ENCODE measurements at regions not wholly inside any gene's neighbourhood (a gene's known extent, or its start where the extent isn't known, plus 50 kb on each side); places are given as distances from the start of the nearest gene placed in this dataset.

- Histone ChIP-seq H3K9me3 (replicated peaks; ENCODE audit: control insufficient read depth, insufficient read depth, low read length) (no peaks in the 10 kb centered on the region), H3K4me2 (ENCODE audit: insufficient read depth, low read length) (no peak overlapping the region), H3K9ac (replicated peaks; ENCODE audit: extremely low read depth, insufficient read depth, low read length) (no peak overlapping the region), H3K4me3 (replicated peaks in 1 of 3; ENCODE audit: insufficient read depth in 1 of 3, low read depth in 1 of 3, low read length in 3 of 3) (no peak overlapping the region), H3K27me3 (ENCODE audit: control insufficient read depth in 2 of 2, insufficient read depth in 2 of 2, low read length in 2 of 2) (peaks cover 10 to 16% of the 10 kb centered on the region in 2 experiments), H4K20me1 (replicated peaks; ENCODE audit: control insufficient read depth, extremely low read depth, insufficient read depth, low read length) (no peaks in the 10 kb centered on the region), H3K79me2 (ENCODE audit: control insufficient read depth, insufficient read depth, low read length) (no peaks in the 10 kb centered on the region), H3K9me1 (replicated peaks; ENCODE audit: control insufficient read depth, extremely low read depth, insufficient read depth, low read length) (no peaks in the 10 kb centered on the region), H2AFZ (ENCODE audit: low read depth, low read length) (no peak overlapping the region), H3K4me1 (ENCODE audit: control insufficient read depth, extremely low read depth, insufficient read depth, low read length) (no peaks in the 10 kb centered on the region), H3K36me3 (ENCODE audit: control insufficient read depth in 2 of 2, extremely low read depth in 1 of 2, insufficient read depth in 2 of 2, low read length in 2 of 2) (no peaks in the 10 kb centered on the region), H3K27ac (ENCODE audit: insufficient read depth, low read depth, low read length) (no peak overlapping the region)
- ChIA-PET POLR2A (no interaction called here), CTCF (no interaction called here)
- BruUV-seq (replicated peaks): no TSS peak
- dilution Hi-C loops (cut with MboI; ENCODE audit: extremely low pct_ligation_motif_present, low sequenced_read_pairs) (no loop called here), intact Hi-C loops (cut with micrococcal nuclease) (no loop called here)
- no peak for TF ChIP-seq EZH2 (IDR thresholded peaks at IDR 0.05; ENCODE audit: borderline replicate concordance, low read depth, low read length, severe bottlenecking)
- no peak for TF ChIP-seq MAX (IDR thresholded peaks at IDR 0.05; ENCODE audit: insufficient read depth, insufficient read length)
- TF ChIP-seq MYC (IDR thresholded peaks at IDR 0.05; ENCODE audit: low read depth, low read length): no peak
- no peak for FAIRE-seq
- no peak for DNase-seq (ENCODE audit: low read depth, low spot score)
These were observed 99.0 kb upstream of the KCNG1 start for GRCh38 chr20:51121901-51122412.

- Histone ChIP-seq H3K27ac (ENCODE audit: insufficient read depth, low read depth, low read length) (no peak overlapping the region), H3K9me3 (replicated peaks; ENCODE audit: control insufficient read depth, insufficient read depth, low read length) (no peaks in the 10 kb centered on the region), H2AFZ (ENCODE audit: low read depth, low read length) (no peak overlapping the region), H3K79me2 (ENCODE audit: control insufficient read depth, insufficient read depth, low read length) (no peaks in the 10 kb centered on the region), H3K36me3 (ENCODE audit: control insufficient read depth in 2 of 2, extremely low read depth in 1 of 2, insufficient read depth in 2 of 2, low read length in 2 of 2) (no peaks in the 10 kb centered on the region), H3K9ac (replicated peaks; ENCODE audit: extremely low read depth, insufficient read depth, low read length) (no peak overlapping the region), H3K4me1 (ENCODE audit: control insufficient read depth, extremely low read depth, insufficient read depth, low read length) (no peaks in the 10 kb centered on the region), H3K27me3 (ENCODE audit: control insufficient read depth in 2 of 2, insufficient read depth in 2 of 2, low read length in 2 of 2) (peaks cover 10 to 16% of the 10 kb centered on the region in 2 experiments), H3K9me1 (replicated peaks; ENCODE audit: control insufficient read depth, extremely low read depth, insufficient read depth, low read length) (no peaks in the 10 kb centered on the region), H3K4me2 (ENCODE audit: insufficient read depth, low read length) (no peak overlapping the region), H4K20me1 (replicated peaks; ENCODE audit: control insufficient read depth, extremely low read depth, insufficient read depth, low read length) (no peaks in the 10 kb centered on the region), H3K4me3 (replicated peaks in 1 of 3; ENCODE audit: insufficient read depth in 1 of 3, low read depth in 1 of 3, low read length in 3 of 3) (no peak overlapping the region)
- ChIA-PET CTCF (no interaction called here), POLR2A (no interaction called here)
- DNase-seq (ENCODE audit: low read depth, low spot score) (no peak), FAIRE-seq (no peak)
- TF ChIP-seq POLR2AphosphoS5 (IDR thresholded peaks at IDR 0.05; ENCODE audit: insufficient read depth, low read depth, low read length): no peak
- no peak for TF ChIP-seq JUN (IDR thresholded peaks at IDR 0.05; ENCODE audit: borderline replicate concordance, insufficient read depth, insufficient read length, low read depth)
- TF ChIP-seq EZH2 (IDR thresholded peaks at IDR 0.05; ENCODE audit: borderline replicate concordance, low read depth, low read length, severe bottlenecking): no peak
- no peak for TF ChIP-seq MAX (IDR thresholded peaks at IDR 0.05; ENCODE audit: insufficient read depth, insufficient read length)
- TF ChIP-seq CTCF (IDR thresholded peaks at IDR 0.05; ENCODE audit: extremely low read depth in 1 of 2, insufficient read depth in 1 of 2, low read depth in 1 of 2, low read length in 2 of 2): no peak
- no peak for TF ChIP-seq MYC (IDR thresholded peaks at IDR 0.05; ENCODE audit: low read depth, low read length)
- intact Hi-C loops (cut with micrococcal nuclease): no loop called here
- dilution Hi-C loops (cut with MboI; ENCODE audit: extremely low pct_ligation_motif_present, low sequenced_read_pairs): no loop called here
- no TSS peak for BruUV-seq (replicated peaks)
These were observed 98.4 kb upstream of the KCNG1 start for GRCh38 chr20:51121272-51121671.
